UCSD-AML1 (cell line): ENCODE measurements at regions not wholly inside any gene's neighbourhood (a gene's known extent, or its start where the extent isn't known, plus 50 kb on each side); places are given as distances from the start of the nearest gene placed in this dataset.

Experiments
- DNase-seq: peaks from one replicate; lab custom pipeline; 2025; ENCODE audit not compliant: unreplicated experiment; lab: John Stamatoyannopoulos, UW

DNA sequence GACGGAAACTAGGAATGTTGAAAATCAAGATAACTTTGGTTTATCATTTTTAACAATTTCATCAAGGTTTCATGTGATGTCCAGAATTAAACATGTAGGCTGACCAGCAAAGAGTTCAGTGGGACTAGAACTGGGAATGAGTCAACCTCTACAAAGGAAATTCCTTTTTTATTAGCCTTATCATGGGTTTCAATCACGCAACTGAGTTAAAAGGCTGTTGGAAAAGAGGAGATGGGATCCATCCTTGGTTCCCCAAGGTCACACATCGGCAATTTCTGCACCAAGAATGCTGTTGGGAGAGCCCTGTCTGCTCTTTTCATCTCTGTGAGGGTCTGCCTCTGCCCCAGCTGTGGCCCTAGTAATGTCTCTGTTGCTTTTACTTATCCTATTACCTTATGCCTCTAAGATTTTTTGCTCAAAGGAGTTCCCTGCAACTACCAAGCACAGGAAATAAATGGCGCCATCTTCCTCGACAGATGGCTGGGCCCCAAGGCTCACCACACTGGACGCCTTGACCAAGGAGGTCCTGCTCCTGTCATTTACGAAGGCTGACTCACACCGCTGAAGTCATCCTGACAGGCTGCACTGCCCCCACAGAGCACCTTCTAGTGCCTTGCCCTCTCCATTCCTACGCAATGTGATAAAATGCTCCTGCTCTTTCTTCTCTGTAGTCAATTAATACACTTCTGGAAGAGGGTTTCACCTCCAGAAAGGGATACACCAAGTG is 367.4 kb downstream of the GXYLT1 start:
- DNase-seq = no peak

DNA sequence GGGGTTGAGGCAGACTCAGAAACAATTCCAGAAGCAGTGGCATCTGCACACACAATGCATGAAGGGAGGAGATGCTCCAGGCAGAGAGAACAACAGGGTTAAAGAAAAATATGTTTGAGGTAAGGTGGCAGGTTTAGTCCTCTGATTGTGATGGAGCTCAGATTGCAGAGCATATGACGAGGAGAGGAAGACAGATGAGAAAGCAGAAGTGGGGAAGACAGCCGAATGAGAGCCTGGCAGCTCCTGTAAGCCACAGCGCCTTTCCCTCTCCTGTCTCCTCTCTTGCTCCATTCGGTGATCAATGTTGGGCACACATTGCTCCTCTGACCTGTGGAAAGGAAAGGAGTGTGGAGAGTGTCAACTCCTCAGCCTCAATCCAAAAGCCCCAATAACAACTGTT is 372.2 kb downstream of the GXYLT1 start:
- no peak for DNase-seq

DNA sequence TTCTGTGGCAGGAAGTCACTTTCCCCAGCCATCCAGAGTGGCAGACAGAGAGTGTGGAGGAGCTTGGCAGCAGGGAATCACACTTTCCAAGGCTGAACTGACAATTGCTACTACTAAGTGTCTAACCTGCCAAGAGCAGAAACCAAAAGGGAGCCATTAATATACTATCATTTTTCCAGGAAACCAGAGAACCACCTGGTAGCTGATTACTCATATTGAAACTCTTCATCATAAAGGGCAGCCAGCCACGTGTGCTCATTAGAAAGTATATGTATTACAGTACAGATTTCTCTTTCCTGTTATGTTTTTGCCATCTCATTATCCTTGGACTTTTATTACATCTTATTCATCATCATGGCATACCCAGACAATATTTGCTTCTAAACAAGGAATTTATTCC is 374.9 kb downstream of the GXYLT1 start:
- no peak for DNase-seq

DNA sequence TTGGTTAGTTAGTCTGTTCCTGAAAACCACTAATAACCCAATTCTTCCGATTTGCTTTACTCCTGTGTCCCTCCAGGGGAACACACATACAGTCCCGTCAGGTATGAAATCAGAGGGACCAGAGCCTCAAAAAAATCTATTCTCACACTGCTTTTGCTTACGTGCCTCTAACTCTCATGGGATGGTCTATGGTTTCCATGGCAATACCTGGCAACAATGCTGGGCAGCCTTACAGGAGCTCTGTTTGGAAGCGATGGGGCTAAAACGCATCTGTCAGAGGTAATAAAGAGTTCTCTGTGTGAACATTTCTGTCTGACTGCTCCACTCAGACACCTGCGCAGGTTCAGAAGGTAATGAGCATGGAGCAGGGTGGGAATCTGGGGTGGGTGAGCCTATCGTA is 376.2 kb downstream of the GXYLT1 start:
- no peak for DNase-seq

DNA sequence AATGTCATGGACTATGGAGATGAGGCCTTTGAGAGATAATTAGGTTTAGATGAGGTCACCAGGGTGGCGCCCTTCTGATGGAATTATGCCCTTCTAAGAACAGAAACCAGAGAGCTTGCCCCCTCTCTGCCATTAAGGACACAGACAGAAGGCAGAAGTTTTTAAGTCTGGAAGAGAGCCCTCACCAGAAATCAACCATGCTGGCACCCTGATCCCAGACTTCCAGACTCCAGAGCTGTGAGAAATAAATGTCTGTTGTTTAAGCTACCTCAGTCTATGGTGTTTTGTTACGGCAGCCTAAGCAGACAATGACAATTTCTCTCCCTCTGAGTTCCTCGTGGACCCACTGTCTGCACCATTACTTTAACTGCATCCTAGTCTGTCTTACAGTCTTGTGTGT is 382.0 kb downstream of the GXYLT1 start:
- DNase-seq = no peak

DNA sequence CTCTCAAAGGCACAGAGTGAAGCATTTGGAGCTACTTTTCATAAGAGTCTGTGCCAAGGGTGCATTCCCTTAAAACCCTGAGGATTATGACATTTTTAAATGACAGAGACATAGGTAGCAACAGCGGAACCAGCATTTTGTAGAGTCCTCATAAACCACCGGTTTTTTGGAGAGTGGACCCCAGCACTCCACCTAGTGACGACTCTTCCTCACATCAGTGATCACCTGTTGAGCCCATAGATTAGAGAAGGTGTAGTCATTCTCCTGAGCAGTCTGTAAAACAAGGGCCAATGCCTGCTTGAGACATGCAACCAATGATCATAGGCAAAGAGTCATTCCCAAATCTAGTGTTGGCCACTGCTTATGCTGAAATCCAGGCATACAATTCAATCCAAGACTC is 399.1 kb downstream of the GXYLT1 start:
- DNase-seq = no peak

DNA sequence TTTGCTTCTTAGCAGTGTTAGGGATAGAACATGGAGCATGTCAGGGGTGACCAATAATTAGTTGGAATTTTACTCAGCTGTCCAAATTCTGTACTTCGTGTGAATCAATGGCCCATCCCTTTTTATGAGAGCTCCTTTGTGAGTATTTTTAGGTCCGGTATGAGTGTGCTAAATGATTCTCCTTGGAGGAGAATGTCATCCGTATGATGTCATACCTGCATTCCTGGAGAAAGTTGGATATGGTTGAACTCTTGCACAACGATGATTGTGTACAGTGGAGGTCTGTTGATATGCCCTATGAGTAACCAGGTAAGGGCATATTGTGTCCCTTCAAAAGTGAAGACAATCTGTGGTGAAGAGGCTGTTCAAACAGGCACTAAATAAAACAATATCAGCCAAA is 400.8 kb downstream of the GXYLT1 start:
- no peak for DNase-seq

DNA sequence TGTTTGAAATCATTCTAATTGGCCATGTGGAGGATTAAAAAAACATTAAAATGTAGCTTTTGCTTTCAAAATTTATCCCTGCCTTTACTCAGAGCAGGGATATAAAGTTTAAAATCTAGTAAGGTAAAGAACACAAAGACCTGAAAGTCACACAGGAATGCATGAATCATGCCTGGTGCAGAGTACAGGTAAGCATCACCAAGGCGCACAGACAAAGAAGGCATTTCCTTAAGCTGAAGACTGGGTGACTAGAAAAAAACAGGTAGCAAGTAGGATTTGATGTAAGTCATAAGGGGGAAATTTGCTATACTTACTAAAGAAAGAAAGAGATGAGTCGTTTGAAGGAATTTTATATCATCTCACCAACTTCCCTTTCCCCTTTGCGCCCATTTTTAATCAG is 405.6 kb downstream of the GXYLT1 start:
- no peak for DNase-seq

DNA sequence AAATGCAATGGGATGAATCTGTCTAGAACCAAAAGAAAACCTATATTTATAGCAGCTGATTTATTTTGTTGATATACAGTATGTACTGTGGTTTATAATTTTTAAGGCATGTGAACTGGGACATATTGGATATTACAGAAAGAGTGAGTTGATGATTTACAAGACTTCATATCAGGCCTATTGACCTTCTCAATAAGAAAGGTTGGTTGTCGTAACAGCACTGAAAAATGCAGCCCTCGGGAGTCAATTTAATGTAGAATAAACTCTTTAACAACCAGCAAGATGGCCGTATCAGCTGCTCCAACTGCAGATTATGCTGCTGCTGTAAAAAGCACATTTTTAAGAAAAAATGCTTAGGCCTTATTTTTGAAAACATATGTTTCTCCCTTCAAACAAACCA is 407.3 kb downstream of the GXYLT1 start:
- no peak for DNase-seq

DNA sequence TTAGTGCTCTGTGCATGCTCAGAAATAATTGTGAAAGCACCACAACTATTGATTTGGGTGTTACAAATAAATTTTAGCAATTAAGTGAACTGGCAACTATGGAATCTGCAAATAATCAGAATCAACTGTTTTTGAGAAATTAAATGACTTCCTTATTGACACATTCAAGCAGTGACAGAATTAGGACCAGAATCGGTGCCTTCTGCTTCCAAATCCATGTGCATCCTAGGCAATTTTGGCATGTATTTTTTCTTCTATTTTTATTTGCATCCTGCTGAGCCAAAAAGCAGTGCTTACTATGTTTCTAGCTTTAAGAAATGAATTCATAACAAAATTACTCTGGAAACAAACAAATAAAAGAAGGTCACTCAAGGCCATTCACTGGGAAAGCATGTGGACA is 408.2 kb downstream of the GXYLT1 start:
- no peak for DNase-seq

DNA sequence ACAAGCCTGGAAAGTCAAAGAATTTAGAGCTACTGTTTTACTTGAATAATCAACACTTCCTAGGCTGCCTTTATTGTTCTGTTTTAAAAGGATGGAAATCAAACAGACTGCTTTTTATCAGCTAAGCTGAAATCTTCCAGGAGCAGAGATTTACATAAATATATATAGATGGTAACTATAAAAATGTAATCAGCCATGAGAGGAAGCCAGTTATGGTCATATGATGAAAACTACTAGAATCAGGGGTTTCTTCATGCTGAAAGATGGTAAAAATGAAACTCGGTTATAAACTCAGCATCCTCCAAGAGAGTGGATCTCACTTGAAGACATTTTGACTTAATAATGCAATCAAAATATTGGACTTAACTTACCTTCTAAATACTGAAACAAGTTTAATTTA is 413.0 kb downstream of the GXYLT1 start:
- DNase-seq = no peak

DNA sequence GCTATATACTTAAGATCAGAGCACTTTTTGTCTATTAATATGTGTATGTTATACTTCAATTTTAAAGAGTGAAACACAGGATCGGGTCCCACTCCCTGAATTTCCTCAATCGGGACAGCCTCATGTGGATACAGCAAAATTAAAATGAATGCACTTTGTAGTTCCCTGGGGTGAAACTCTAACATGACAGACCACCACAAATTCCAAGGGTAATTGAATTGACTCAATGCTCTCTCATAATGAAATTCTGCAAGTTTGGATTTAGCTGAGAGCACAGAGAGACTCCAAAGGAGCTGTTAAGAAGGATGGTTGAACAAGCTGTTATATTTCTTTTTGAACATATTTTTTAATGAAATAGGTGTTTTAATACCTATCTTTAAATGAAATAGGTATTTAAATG is 413.6 kb downstream of the GXYLT1 start:
- no peak for DNase-seq

DNA sequence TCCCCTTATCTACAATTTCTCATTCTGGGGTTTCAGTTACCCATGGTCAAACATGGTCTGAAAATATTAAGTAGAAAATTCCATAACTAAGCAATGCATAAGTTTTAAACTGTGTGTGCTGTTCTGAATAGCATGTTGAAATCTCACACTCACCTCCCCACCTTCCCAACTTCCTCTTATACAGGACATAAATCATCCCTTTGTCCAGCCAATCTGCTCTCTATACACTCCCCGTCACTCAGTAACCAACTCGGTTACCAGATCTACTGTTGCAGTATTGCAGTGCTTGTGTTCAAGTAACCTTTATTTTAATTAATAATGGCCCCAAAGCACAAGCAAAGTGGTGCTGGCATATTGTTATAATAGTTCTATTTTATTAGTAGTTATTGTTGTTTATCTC is 420.5 kb downstream of the GXYLT1 start:
- no peak for DNase-seq

DNA sequence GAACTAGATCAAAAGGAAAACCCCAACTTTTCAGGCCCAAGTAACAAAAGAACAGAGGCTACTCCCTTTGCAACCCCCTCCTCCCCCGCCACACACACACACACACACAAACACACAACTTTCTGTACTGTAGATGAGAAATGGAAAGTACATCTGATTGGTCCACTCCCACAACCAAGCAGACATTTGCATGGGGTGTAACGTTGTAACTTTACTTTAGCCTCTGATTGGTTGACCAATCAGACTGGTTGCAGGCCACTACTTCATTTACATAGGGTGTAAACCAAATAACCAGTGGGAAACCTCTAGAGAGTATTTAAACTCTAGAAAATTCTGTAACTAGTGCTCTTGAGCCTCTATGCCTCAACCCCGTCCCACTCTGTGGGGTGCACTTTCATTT is 425.5 kb downstream of the GXYLT1 start:
- no peak for DNase-seq

DNA sequence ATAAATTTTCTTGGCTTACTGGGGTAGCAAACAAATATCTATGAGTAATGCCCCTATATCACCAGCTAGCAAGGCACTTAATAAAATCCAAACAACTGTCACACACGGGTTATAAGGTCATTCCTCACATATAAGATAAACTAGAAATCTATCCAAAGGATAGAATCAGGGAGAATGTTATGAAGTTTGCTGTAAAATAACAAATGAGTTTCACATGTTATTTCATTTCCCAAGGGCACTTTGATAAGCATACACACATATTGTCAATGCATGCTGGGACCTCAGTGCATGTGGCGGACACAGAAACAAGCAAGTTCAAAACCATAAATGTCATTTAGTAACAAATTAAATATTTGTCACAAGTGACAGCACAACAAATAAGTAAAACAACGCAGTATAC is 429.4 kb downstream of the GXYLT1 start:
- DNase-seq = no peak

DNA sequence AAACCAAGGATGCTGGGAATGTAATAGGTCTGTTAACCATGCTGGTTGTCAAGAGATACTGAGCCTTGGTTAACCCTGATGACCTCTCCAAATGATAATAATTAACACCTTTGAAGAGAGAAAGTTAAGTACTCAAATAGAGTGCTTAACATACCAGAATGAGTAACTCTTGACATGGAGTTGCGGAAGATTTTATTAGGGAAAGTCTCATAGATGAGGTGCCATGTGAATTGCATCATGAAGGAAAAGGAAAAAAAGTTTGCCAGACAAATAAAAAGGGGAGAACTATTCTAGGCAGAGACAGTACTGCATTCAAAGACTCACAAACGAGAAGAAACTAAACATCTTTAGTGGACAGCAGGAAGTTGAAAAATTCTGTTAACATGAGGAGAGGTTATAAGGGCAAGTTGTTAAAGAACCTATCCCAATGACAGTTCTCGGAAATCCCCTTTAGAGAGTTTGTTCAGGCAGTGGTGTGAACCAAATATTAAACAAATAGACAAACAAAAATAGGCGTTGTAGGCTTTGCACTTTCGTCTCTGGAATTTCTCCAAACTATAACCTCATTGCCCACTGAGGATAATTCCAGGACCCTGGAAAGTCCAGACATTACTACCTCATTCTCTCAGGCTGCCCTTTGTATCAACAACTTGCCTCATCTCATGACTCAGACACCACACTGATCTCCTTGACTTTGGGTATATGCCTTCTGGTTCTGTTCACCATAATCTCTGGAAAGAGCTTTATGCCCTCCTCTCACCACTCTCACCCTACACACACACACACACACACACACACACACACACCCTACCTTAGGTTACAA is 435.0 kb downstream of the GXYLT1 start:
- DNase-seq = no peak

DNA sequence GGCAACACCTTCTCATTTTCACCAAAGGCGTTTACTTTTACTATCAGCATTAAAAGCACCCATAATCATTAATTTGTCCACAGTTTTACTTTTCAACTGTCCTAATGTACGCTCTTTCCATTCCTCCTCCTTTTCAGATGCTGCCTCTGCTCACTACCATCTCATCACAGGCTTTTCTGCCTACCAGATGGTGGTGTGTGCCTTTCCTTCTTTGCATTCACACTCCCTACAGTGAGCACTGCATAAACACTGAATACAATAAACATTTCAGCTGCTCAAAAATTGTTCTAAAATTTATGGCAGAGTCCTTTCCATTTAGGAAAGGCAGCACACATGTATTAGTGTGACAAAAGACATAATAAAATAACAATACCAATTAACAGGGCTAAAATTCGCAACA is 435.7 kb downstream of the GXYLT1 start:
- DNase-seq = no peak

DNA sequence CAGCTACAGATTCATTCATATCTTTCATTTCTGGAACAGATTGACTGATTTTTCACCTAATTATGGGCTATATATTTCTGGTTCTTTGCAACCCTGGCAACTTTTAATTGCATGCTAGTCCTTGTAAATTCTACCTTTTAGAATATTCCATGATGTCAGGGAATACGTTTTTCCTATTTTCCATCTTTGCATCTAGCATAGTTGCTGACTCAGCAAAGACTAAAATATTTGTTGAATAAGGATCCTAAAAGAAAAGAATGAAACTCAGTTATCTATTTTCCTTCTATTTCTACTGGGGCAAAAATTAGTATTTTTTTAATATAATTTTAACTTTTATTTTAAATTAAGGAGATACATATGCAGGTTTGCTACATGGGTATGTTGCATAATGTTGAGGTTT is 438.3 kb downstream of the GXYLT1 start:
- DNase-seq = no peak

DNA sequence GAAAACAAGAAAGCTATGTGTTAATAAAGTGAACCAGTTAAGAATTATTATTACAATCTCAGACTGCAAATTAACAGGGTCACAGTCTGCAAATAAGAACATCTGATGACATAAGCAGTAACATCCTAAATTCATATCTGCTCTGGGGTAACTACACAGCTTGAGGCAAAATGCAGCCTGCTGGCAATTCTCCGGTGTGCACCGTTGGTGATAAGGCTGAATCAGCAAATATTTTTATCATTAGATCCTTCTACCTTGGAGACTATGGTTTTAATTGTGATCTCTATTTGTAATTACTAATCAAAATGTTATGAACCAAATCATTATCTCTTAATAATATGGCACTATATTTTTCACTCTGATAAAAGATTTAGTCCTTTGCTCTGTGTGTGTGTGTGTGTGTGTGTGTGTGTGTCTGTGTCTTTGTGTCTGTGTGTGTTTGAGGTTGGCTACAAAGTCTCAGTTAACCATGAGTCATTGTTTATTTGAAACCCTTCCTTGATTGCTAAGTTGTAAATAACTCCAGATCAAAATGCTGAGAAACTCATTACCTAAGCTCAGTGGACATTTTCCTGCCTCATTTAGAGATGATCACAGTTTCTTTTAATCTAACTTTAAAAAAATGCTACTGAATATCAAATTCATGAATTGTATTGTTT is 442.6 kb downstream of the GXYLT1 start:
- no peak for DNase-seq

DNA sequence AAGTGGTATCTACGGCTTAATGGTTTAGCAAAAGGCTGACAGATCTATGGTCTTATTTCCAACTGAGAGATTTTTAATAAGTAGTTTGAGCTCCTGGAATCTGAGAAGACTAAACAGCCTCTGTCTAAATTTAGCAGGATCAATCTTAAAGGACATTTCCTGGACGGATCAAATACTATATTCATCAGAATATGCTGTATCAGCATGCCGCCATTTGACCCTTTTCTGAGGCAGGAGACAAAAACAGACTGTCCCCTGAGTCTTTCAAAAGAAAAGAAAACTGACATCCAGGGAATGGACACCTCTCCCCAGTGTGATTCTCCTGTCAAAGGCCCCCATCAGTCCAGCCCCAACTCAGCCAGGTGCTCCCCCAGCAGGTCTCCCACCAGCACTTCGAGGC is 443.7 kb downstream of the GXYLT1 start:
- DNase-seq = no peak

DNA sequence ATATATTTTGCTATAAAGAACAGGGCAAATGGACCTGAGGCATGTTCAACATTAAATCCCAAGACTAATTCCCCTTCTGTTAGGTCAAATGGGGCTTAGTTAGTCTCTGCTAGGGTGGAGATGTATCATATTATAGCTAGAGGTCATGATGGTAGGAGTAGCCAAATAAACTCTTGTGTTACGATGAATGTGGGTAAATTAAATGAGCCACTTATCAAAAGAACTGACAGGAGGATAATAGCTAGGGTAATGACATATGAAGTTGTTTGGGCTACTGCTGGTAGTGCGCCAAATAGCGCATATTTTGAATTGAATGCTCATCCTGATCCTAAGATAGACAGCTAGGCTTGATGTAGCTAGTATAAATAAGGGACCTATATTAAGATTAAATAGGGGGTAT is 445.0 kb downstream of the GXYLT1 start:
- no peak for DNase-seq

DNA sequence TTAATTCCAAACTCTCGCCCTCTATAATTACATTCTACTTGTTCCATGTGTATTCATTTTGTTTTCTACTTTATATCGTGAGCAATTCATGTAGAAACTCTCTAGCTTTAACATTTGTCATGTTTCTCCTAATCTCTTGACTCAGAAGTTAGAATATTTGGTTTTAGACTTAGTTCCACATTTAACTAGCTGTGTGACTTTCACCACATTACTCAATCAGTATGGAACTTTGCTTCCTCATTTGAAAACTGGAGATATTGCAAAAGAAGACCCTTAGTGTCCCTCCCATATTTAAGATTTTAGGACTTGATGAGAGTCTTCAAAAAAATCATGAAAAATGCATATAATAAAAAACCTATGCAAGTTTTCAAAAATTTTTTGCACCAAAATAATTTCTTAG is 447.5 kb downstream of the GXYLT1 start:
- DNase-seq = no peak
